GM18517 (cell line): ENCODE measurements at regions not wholly inside any gene's neighbourhood (a gene's known extent, or its start where the extent isn't known, plus 50 kb on each side); places are given as distances from the start of the nearest gene placed in this dataset.
"Not testable (repeated sequence)": the region's sequence is repeated elsewhere in the genome, so short reads cannot be mapped to it uniquely, and the experiment has no call there.

Experiments used
- ATAC-seq: cut with Tn5 transposase; IDR thresholded peaks from one replicate; pipeline ENCODE4 v1.9.1; 2021; ENCODE audit warnings: mild to moderate bottlenecking, moderate library complexity; ENCODE audit not compliant: unreplicated experiment

DNA sequence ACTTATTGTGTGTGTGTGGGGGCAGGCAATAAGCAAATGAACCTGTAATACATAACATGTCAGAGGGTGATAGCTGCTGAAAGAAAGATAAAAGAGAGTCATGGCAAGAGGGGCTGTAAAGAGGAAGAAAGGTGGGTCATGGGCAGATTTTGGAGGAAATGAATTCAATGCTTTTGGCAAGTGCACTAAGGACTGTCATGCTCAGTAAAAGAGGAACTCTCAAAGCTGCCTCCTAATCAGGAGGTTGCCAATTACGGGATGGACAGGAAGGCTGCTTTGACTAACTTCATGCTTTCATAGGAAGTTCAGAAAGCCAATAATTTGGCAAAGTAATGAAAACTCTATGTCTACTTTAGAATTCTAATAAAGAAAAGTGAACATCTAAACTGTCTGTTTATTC, 401.2 kb downstream of the SH2D4B start:
- ATAC-seq, result no peak

DNA sequence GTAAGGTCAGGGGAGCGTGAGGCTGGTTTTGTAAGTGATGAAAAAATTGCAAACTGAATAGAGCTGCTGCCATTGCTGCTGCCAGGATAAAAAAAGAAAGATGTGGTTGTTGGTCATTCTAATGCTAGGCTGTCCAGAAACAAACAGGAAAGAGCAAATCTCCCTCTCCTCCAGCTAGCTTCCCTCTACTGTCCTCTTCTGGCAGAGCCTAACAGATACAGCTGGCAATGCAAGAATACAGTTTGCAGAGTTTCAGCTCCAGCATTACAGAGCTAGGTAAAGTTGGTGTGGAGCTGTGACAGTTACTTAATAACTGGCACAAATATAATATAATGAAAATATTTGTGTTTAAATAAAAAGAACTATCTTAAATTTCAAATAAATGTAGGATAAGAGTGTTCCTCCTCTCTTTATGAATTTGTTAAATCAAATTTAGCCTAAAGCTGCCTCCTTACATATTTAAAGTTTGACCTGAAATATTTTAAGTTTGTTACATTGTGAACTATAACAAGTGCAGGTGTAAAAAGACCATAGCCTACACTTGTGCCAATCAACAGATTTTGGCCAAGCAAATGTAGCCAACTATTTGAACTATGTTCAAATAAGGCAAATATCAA, 407.7 kb downstream of the SH2D4B start:
- ATAC-seq, result peak; percentile 73

DNA sequence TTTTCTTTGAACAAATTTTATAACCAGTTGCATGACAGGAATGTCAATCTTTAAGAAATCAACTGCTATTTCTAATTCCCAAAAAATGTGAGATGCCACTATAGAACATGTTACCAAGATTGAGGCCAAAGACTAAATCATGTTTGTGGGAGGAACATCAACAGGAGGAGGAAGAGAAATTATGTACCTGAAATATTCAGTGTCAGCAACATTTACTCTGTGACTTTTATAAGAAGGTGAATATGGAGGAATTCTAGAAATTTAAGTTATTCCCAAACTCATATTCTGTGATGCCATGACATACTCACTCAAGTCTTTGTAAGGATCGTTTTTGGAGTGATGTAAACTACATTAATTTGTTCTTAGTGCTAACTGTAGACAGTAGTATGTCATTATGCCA, 408.4 kb downstream of the SH2D4B start:
- ATAC-seq, result no peak

DNA sequence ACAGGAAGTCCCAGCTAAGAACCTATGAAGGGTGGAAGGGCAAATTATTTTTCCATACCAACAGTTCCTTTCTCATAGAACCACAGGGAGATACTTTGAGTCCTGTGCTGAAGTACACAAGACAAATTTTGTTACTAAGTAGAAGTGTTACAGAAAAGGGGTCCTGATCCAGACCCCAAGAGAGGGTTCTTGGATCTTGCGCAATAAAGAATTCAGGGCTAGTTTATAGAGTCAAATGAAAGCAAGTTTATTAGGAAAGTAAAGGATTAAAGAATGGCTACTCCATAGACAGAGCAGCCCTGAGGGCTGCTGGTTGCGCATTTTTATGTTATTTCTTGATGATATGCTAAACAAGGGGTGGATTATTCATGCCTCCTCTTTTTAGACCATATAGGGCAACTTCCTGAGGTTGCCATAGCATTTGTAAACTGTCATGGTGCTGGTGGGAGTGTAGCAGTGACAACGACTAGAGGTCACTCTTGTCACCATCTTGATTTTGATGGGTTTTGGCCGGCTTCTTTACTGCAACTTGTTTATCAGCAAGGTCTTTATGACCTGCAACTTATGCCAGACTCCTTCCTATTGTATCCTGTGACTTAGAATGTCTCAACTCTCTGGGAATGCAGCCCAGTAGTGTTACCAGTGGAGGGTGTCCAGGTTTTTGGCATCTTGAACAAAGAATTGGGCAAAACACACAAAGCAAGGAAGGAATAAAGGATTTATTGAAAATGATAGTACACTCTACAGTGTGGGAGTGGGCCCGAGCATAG, 409.4 kb downstream of the SH2D4B start:
- ATAC-seq, result no peak

DNA sequence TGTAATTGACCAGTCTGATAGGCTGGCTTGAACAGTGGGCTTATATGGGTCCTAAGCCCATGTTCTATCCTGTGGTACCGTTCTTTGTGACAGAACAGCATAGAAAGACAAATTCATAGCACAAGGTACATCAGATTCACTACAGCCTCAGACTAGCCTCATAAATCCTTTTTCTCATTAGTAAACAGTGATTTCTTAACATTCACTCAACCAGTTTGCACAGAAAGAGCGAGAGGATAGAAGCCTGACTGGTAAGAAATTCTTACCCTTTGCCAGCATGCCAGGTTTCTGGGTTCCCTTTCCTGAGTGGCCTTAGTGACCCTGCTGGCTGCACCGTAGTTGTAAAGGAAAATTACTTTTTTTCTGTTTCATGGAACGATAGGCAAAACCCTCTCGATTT, 412.1 kb downstream of the SH2D4B start:
- no peak for ATAC-seq

DNA sequence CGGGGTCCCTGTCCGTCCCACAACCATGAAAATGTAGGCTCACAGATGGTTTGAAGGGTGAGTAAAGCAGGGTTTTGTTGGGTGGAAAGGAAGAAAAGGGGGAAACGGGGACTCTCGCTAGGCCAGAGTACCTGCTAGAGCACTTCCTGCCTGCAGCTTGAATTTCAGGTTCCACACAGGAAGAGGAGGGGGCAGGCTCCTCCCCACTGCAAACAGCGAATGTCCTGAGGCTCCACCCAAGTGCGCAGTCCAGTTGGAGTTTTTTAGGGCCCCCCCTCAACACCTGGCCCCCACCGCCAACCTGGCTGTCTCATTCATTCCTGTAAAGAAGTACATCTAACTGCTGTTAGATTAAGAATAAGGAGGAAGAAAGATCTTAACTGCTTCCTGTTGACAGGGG, 414.7 kb downstream of the SH2D4B start:
- ATAC-seq, result no peak

DNA sequence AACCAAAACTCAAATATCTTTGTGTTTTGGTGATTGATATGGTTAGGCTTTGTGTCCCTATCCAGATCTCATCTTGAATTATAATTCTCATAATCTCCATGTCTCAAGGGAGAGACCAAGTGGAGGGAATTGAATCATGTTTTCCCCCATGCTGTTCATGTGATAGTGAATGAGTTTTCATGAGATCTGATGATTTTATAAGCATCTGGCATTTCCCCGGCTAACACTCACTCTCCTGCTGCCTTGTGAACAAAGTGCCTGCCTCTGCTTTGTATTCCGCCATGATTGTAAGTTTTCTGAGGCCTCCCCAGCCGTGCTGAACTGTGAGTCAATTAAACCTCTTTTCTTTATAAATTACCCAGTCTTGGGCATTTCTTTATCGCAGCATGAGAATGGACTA, 419.5 kb downstream of the SH2D4B start:
- no peak for ATAC-seq

DNA sequence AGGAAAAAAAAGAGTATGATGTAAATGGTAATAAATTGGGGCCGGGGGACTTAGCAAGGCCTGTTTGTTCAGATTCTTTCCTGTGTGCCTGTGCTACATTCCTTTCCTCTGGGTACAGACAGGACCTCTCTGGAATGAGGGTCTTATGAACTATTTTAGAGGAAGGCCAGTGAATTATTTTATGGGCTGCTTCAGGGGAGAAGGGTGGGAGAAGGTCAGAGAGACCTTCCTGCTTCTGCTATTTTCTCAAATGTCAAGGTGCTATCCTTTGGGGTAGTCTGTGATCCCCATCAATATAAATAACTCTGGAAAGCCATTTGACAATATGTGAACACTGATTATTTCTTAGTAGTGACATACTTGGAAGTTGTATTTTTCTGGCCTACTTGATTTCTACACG, 426.5 kb downstream of the SH2D4B start:
- ATAC-seq, result no peak

DNA sequence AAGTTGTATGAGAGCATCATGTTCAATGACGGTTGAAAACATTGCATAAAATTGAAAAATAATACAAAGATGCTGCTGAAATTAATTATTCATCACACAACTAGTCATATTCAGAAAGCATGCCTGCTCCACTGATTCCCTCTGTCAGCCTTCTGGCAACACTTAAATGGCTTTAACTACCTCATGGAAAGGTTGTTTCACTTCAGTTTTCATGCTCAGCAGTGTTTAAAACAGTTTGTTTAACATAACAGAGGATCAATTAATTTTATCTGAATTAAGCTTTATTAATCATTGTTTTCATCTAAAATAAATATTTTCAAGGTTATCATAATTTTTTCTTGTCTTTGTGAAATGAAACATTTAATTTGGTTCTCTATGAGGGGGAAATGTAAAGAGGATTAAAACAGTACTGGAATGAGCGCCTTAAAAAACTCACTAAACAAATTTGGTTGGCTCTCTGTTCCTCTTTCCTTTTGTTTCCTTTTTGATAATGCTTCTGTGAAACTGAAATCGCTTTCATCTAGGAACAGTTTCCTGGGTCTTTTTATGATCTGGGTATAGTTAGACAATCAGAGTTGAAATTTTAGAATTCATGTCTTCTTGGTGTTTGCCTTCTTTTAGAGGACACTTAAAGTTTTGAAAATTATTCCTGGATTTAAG, 427.4 kb downstream of the SH2D4B start:
- ATAC-seq, result peak; percentile 71

DNA sequence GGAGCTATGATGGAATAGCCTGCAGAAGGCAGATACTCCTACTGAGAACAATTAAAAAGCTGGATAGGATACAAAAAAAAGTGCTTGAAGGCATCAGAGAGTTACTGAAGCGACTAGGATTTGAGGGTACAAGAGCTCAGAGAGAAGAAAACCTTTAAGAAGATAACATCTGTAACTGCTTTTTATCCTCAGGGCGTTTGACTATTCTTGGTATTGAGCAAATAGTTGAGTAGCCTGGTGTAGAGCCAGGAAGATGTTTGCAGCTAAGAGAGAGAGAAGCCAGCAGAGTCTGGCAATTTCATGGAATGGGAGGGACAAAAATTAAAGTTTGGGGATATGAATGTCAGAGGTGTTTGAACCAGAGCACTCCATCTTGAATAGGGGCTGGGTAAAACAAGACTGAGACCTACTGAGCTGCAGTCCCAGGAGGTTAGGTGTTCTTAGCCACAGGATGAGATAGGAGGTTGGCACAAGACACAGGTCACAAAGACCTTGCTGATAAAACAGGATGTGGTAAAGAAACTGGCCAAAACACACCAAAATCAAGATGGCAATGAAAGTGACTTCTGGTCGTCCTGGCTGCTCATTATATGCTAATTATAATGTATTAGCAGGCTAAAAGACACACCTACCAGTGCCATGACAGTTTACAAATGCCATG, 428.8 kb downstream of the SH2D4B start:
- ATAC-seq, result no peak

DNA sequence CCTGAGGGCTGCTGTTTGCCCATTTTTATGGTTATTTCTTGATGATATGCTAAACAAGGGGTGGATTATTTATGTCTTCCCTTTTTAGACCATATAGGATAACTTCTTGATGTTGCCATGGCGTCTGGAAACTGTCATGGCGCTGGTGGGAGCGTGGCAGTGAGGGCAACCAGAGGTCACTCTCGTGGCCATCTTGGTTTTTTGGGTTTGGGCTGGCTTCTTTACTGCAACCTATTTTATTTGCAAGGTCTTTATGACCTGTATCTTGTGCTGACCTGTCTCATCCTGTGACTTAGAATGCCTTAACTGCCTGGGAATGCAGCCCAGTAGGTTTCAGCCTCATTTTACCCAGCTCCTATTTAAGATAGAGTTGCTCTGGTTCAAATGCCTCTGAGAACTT, 429.7 kb downstream of the SH2D4B start:
- not testable (repeated sequence) for ATAC-seq

DNA sequence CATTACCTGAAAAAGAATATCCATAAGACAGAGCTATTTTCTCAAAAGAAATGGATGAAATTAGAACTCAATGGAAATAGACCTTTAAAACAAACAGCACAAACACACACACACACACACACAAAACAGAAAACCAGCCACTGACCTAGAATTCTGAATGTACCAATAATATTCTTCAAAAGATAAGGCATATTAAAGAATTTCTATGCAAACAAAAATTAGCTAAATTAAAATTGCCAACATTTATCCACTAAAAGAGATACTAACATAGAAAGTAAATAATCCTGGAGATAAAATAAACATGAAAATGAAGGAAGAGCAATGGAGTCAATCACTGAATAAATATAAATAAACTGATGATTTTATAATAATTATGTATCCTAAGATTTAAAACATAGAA, 431.2 kb downstream of the SH2D4B start:
- no peak for ATAC-seq

DNA sequence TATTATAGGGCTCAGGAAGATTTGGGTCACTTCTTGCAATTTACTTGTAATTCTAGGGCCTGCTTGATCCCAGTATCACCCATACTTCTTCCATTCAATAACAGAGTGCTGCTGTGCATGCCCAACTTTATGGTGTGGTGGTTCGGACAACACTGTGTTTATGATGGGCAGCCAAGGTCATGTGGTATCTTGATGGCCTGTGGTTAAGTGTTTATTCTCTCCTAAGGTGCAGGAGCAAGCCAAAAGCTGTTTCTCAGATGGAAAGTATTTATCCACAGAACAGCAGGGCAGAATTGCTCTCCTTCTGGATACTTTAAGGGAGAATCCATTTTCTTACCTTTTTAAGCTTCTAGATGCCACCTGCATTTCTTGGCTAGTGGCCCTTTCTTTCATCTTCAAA, 433.8 kb downstream of the SH2D4B start:
- no peak for ATAC-seq

DNA sequence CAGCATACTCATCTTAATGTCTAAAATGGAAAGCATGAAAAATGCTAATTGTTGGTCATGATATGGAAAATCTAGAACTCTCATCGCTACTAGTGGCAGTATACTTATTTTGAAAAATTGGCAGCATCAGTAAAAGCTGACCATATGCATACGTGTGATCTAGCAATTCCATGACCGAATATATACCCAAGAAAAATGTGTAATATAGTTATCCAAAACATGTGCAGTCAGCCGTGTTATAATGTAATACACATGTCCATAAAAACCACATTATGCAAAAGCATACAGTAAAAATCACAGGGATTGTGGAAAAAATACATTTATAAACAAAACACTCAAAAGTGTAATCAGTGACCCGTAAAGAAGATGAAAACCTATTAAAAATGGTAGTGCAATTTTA, 439.0 kb downstream of the SH2D4B start:
- ATAC-seq, result no peak

DNA sequence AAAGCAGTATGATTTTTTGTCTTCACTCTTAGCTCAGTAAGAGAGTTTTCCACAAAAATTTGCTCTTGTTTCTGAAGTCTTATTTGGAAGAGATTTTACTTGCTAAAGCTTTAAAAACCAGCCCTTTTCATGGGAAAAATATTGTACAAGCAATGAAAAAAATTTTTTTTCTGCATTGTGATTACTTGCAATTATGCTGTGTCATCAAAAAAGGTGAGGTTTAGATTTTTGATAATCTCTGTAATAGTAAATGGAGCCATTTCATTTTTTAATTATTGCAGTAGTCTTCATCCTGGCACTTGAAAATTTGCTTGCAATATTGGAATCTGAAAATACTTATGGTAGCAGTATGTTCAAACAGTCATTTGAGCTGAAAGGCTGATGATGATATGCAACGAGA, 447.4 kb downstream of the SH2D4B start:
- no peak for ATAC-seq

DNA sequence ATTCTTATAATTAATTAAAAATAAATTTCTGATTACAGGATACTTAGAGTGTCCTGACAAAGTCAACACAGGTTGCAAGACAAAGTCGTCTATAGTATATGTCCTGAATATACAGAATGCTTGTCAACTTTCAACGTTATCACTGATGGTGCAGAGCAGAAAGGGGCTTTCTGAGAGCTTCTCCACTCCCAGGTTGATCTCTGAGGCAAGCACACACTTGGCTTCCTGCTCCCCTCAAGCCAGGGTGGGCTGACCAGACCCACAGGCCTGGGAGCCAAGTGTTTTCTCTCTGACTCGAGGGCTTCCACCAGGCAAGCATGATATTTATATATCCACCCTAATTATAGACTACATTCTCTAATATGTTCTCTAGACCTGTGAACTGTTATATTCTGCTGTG, 448.9 kb downstream of the SH2D4B start:
- no peak for ATAC-seq

DNA sequence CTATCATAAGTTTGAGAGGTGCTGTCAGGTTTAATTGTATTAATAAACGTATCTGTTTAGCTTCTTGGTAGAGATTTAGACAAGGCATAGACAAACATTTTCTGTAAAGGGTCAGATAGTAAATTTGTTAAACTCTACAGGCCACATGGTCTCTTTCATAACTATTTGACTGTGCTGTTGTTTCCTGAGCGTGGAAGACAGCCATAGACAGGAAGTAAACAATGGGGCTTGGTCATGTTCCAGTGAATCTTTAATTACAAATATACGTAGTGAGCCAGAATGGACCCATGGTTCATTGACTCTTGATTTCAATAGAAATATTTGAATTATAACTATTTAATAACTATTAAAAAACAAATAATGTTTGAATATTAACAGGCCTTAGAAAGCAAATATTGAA, 451.1 kb downstream of the SH2D4B start:
- ATAC-seq, result no peak

DNA sequence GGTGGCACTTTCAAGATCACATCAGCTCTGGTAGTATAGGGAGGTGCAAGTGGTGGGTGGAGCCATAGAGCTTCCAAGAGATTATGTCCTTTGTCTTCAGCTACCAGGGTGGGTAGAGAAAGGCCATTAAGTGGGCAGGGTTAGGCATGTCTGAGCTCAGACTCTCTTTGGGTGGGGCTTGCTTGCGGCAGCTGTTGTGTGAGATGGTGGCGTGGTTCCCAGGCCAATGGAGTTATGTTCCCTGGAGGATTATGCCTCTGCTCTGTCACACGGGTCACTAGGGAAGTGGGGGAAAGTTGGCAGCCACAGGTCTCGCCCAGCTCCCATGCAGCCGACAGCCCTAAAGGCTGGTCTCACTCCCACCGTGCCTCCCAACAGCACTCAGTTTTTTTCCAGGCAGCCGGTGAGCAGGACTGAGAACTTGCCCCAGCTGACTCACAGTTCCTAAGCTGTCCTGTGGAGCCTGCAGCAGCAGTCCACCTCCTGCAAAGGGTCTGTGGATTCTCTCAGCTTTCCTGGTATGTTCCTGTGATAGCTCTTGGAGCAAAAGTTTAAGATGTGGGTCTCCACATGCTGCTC, 459.0 kb downstream of the SH2D4B start:
- ATAC-seq, result no peak

DNA sequence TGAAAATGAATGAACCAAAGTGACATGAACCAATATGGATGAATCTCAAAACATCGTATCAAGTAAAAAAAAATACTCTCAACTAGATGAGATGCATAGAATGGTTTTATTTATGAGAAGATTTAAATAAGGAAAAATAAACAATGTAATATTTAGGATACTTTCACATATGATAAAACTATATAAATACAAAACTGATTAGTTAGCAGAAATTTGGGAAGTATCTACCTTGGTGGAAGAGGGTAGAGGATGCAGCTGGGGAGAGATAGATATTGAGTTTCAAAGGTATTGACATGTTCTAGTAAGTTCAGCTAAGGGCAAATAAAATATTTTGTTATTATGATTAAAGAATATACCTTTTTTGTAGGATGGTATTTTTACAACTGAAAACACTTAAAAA, 463.1 kb downstream of the SH2D4B start:
- ATAC-seq, result no peak

DNA sequence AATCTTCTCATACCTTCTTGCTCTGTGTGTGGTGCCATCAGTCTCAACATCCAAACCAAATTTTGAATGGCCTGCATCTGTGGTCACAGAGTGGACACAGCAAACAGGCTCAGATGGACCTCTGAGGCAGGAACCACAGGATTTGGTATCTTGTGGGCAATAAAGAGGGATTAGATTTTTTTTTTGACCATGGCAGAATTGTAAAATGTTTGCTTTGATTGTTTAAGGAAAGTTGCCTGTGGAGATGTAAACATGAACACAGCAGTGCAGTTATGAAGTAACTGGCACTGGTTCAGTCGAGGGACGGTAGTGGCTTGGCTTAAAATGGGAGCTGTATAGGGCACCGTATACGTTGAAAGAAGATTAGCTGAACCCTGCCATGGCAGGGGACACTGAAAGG, 464.7 kb downstream of the SH2D4B start:
- no peak for ATAC-seq

DNA sequence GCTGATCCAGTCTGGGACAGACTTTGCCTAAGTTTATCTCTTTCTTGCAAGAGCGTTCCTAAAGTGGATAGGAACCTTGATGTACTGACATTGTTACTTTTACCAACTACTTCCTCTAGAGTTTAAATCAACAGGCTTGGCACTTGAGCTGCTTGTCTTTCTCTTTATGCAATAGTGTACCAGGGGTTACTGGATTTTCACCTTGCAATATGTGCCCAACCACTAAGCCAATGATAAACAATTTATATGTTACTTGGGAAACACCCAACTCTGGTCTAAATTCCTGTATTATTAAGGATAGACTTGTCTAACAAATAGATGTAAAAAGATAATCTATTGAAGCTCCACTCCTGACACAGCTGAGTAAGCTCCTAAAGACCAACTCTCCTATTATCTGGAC, 470.2 kb downstream of the SH2D4B start:
- ATAC-seq, result no peak
